Thymus (tissue), 11 donors: ENCODE measurements at regions not wholly inside any gene's neighbourhood (a gene's known extent, or its start where the extent isn't known, plus 50 kb on each side); places are given as distances from the start of the nearest gene placed in this dataset.

Experiments
- DNase-seq, 9 donors: peaks; one replicate each; pipeline ENCODE4 v3.0.0-alpha.2; 2013; ENCODE audit warnings: low spot score in 9 of 9, low read depth in 6 of 9, missing footprints in 1 of 9
- H3K27ac ChIP-seq, 2 donors: one replicate each; pipeline ENCODE4 v1.5.1; 2013; ENCODE audit warnings: control low read depth in 1 of 2, low read depth in 1 of 2, low read length in 1 of 2, mild to moderate bottlenecking in 1 of 2, moderate library complexity in 1 of 2
- H3K27me3 ChIP-seq, 2 donors: one replicate each; pipeline ENCODE4 v1.5.1; 2013; ENCODE audit warnings: low read length in 1 of 2; ENCODE audit not compliant: control insufficient read depth in 2 of 2, insufficient read depth in 1 of 2
- H3K36me3 ChIP-seq, 2 donors: one replicate each; pipeline ENCODE4 v1.5.1; 2013; ENCODE audit warnings: low read length in 1 of 2, mild to moderate bottlenecking in 1 of 2, moderate library complexity in 1 of 2; ENCODE audit not compliant: control insufficient read depth in 2 of 2, insufficient read depth in 2 of 2
- H3K4me1 ChIP-seq, 2 donors: one replicate each; pipeline ENCODE4 v1.5.1; 2013; ENCODE audit warnings: low read length in 2 of 2; ENCODE audit not compliant: control insufficient read depth in 2 of 2, insufficient read depth in 2 of 2
- H3K4me3 ChIP-seq, 2 donors: one replicate each; pipeline ENCODE4 v1.5.1; 2013; ENCODE audit warnings: low read length in 2 of 2, control low read depth in 1 of 2, mild to moderate bottlenecking in 1 of 2
- H3K9me3 ChIP-seq, 2 donors: one replicate each; pipeline ENCODE4 v1.5.1; 2013; ENCODE audit warnings: low read length in 1 of 2, mild to moderate bottlenecking in 1 of 2; ENCODE audit not compliant: control insufficient read depth in 2 of 2, insufficient read depth in 1 of 2
- WGBS: extraction: QIAGEN DNeasy Blood & Tissue Kit; methylation state at CpG from one replicate; pipeline ENCODE4 v1.1.7; 2013; 5-methylcytosine and 5-hydroxymethylcytosine counted together
- donor health status: healthy.

DNA sequence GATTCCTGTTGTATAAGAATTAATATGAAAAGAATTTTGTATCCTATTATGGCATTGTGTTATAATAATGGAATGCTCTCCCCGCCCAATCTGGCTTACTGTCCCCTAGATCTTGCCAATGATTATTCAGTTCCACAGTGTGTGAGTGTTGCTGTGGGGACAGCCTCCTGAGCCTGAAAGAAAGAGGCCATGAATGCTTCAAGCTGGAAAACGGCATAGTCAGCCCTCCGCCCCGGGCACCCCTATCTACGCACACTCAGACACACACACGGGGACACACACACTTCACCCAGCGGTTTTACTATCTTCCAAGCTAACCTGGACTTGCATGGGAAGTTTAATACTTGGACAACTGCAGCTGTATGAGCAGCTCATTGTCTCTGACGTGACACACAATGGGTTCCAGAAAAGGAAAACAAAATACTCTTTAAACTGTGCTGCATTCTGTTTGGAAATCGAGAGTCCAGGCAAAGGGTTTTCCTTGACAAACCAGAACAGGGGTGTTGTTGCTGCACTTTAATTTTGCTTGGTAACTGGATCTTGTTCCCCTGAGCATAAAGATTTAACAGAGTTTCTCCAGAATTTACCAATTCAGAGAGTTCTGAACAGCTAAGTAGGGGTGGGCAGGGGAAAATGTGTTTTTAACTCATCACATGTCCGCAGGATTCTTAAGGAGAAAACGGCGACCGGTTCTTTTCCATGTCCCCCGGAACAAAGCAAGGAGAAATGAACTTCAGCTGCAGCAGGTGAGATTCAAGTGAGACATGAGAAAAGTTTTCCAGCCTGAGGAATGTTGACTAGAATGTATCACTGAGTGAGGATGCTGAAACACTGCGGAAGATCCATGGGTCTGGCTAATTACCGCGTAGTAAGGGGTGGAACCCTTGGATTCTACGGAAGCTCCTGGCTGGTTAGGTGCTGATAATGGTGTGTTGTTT, 472.9 kb downstream of the FOXO1 start:
- no peak for DNase-seq
- Histone ChIP-seq H3K4me3 (no peak overlapping the region), H3K4me1 (peaks cover 9 to 33% of the 10 kb centered on the region in 2 donors), H3K36me3 (no peaks in the 10 kb centered on the region), H3K9me3 (no peaks in the 10 kb centered on the region), H3K27ac (peak overlapping the region; percentile 13 to 25), H3K27me3 (peaks cover 12 to 23% of the 10 kb centered on the region in 2 donors)
- WGBS = 93% methylated on average over 18 of the region's 18 CpGs

DNA sequence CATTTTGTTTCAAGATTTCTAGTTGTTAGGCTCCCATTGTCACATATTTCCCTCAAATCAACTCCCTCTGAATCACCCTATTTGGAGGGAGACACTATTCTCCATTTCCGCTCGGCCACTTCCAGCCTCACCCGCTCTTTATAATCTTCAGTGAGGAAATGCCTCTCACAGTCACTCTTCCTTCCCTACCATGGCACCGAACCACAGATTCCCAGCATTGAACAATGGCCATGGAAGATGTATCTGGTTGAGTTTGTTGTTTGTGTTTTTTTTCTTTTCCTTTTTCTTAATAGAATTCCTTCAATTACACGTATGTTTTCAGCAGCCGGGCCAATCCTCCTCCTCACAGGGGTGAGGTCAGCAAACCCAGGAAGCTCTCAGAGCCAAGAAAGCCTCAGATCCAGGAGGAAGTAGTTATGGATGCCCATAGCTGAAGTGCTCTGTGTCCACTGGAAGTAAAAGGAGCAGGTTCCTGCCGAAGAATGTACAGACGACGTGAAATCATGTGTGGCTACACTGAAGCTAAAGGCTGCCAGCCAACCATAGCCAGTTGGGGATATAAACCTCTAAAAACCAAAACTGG, 472.1 kb downstream of the FOXO1 start:
- H3K4me1 ChIP-seq = peaks cover 7 to 28% of the 10 kb centered on the region in 2 donors
- WGBS = 81% methylated on average over 9 of the region's 9 CpGs
- no peak overlapping the region for H3K27ac ChIP-seq

DNA sequence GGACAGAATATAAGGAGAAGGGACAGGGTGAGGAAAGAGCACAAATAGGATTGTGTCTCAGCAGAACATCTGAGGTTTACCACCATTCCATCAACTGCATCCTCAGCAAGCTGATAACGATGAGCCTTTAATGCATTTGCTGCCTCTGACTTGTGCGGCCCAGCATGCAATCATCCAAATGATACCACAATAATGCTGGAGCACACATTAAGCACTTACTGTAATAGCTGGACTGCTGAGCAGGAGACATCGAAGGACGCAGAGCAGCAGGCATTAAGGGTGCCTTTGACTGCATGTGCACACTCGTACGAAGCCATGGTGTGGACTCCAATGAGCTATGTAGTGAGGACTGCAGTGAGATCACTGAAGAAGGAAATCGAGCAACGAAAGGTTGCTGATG, 469.4 kb downstream of the FOXO1 start:
- no peak overlapping the region for H3K27ac ChIP-seq
- H3K27me3 ChIP-seq = peaks cover 3 to 8% of the 10 kb centered on the region in 2 donors
- 98% methylated on average over 8 of the region's 8 CpGs for WGBS
- H3K4me3 ChIP-seq = no peak overlapping the region
- H3K36me3 ChIP-seq = no peaks in the 10 kb centered on the region
- H3K9me3 ChIP-seq = no peaks in the 10 kb centered on the region
- DNase-seq = no peak
- peaks cover 0 to under 1% of the 10 kb centered on the region in 2 donors for H3K4me1 ChIP-seq

More for the DNA sequence above, 472.1 kb downstream of the FOXO1 start:
- no peak for DNase-seq
- Histone ChIP-seq H3K27me3 (peaks cover 9 to 19% of the 10 kb centered on the region in 2 donors), H3K9me3 (no peaks in the 10 kb centered on the region), H3K36me3 (no peaks in the 10 kb centered on the region), H3K4me3 (no peak overlapping the region)

DNA sequence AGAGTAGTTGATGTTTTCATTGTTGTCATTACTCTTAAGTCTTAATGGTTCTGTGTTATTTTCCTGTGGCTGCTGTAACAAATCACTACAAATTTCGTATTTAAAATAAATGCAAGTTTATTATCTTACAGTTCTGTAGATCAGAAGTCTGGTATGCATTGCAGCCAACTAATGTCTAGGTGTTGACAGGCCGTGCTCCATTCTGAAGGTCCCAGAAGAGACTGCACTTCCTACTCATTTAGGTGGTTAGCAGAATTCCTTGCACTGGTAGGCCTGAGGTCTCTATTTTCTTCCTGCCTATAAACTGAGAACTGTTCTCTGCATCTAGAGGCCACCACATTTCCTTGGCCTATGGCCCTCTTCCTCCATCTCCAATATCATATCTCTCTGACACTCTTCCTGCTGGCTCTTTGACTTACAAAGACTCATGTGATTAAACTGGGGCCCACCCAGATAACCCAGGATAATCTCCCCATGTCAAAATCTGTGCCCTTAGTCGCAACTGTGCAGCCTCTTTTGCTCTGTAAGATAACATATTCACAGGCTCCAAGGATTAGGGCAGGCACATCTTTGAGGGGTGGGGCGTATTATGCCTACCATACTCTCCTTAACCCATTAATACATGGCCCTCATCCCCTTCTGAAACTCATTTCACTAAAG, 468.4 kb downstream of the FOXO1 start:
- Histone ChIP-seq H3K4me3 (no peak overlapping the region), H3K4me1 (no peaks in the 10 kb centered on the region), H3K9me3 (no peaks in the 10 kb centered on the region), H3K36me3 (no peaks in the 10 kb centered on the region), H3K27ac (no peak overlapping the region), H3K27me3 (peaks cover 0 to 5% of the 10 kb centered on the region in 2 donors)
- WGBS = 83% methylated on average over 4 of the region's 4 CpGs
- DNase-seq = no peak

DNA sequence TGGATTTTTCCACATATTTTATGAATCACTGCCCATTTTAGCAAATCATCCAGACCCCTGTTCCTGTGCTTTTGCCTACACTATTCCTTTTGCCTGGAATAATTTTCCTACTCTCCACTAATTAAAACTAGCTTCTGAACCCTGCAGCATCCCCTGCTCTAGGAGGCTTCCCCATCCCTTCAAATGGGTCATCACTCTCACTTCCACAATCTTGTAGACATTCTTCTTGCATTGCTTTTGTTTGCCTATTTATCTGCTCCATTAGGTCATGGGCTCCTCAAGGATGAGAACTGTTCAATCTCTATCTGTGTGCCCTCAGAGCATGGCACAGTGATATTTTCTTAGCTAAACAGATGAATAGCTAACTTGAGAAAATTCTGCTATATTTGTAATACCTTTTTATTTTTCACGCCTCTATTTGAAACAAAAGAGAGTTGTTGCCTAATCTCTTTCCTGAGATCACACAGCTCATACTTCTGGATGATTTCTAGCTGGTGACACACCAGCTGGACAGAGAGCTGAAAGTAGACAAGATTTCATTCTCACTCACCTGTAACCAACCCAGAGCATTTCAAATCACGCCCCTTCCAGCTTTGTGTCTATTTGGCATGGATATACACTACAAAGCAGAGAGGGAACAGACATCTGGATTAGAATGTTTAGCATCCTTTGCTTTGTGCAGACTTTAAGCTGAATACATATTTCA, 466.0 kb downstream of the FOXO1 start:
- Histone ChIP-seq H3K4me1 (peaks cover 1 to 2% of the 10 kb centered on the region in 2 donors), H3K9me3 (no peaks in the 10 kb centered on the region), H3K27ac (no peak overlapping the region), H3K27me3 (no peaks in the 10 kb centered on the region), H3K4me3 (no peak overlapping the region), H3K36me3 (no peaks in the 10 kb centered on the region)
- DNase-seq = no peak
- 96% methylated on average over 2 of the region's 2 CpGs for WGBS

DNA sequence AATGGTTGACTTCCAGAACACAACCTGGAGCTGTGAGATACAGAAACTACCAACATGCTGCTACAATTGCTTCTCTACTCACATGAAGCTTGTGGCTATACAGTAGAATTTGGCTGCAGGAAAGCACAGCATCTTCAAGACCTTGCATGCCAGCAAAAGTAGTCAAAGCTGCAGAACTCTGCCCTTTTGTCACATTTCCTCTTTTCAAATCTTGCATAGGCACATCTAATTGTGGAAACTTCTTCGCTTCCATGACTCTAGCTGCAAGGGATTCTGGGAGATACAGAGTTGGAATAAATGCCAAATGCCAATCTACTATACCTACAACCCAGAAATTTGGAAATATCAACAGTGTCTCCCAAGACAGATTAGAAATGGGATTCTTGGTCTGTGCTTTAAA, 462.2 kb downstream of the FOXO1 start:
- Histone ChIP-seq H3K27me3 (no peaks in the 10 kb centered on the region), H3K27ac (no peak overlapping the region), H3K4me3 (no peak overlapping the region), H3K9me3 (no peaks in the 10 kb centered on the region), H3K36me3 (no peaks in the 10 kb centered on the region), H3K4me1 (peaks cover 2 to 23% of the 10 kb centered on the region in 2 donors)
- 92% methylated on average over 1 of the region's 1 CpG for WGBS
- no peak for DNase-seq

DNA sequence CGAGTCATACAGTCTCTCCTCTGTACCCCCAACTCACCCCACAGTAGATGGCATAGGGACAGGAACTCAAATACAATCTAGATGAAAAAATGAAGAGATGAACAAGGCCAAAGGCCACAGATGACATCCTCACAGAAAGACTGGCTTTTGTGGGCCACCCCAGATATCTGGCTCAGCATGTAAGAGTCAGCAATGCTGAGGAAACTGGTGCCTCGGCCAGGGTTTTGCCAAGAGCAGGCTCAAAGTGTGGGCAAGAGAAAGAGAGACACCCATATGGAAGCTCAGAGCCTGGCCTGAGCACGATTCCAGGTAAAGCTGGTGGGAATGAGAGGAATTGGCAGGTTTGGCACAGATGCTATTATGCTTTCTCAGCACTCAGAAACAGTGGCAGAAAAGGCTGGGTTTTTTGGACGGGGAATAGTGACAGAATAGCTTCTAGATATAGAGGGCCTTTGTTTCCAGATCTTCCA, 460.6 kb downstream of the FOXO1 start:
- 93% methylated on average over 4 of the region's 4 CpGs for WGBS
- no peak for DNase-seq
- H3K9me3 ChIP-seq = no peaks in the 10 kb centered on the region
- no peak overlapping the region for H3K4me3 ChIP-seq
- no peaks in the 10 kb centered on the region for H3K27me3 ChIP-seq
- peak overlapping the region; percentile 77 to 97 for H3K27ac ChIP-seq
- no peaks in the 10 kb centered on the region for H3K36me3 ChIP-seq
- peaks cover 2 to 23% of the 10 kb centered on the region in 2 donors for H3K4me1 ChIP-seq

DNA sequence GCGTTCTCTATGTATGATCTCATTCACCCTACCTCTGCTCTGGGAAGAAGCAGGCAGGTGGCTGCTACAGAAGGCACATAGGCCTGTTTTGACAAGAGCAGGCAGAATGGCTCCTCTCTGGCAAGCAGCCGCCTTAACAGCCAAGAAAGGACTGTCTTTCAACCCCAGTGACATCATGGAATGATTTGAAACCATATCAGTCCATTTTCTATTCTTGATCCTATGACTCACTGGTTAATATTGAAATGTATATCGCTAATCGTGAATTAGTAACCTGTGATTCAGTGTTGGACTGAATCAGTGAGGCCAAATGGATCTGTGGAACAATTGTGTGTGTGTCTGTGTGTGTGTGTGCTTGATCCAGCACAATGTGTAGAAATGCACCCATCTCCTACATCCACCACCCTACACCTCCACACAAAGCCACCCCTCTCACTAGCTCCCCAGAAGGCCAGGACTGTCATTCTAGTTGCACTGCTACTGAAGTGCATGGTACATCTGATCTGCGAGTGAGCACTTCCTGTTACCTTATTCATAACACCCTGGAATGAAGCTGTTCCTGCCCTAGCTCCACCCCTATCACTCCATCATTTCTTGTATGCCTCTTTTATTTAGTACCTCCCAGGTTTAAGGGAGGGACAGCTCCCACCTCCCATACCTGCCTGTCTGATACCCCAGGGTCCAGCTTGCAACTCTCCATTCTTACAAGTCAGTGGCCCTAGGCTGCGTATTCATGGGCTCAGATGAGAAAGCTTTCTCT, 460.0 kb downstream of the FOXO1 start:
- H3K27ac ChIP-seq = peak overlapping the region; percentile 77 to 97
- H3K4me3 ChIP-seq = no peak overlapping the region
- WGBS = 76% methylated on average over 6 of the region's 6 CpGs
- DNase-seq = peak in 3 of 9 donors; percentile 38 to 73 (median 50)
- no peaks in the 10 kb centered on the region for H3K36me3 ChIP-seq
- H3K4me1 ChIP-seq = peaks cover 2 to 23% of the 10 kb centered on the region in 2 donors
- H3K9me3 ChIP-seq = no peaks in the 10 kb centered on the region
- H3K27me3 ChIP-seq = no peaks in the 10 kb centered on the region
